ENCODE measurements at regions not wholly inside any gene's neighbourhood (a gene's known extent, or its start where the extent isn't known, plus 50 kb on each side); places are given as distances from the start of the nearest gene placed in this dataset.

DNA sequence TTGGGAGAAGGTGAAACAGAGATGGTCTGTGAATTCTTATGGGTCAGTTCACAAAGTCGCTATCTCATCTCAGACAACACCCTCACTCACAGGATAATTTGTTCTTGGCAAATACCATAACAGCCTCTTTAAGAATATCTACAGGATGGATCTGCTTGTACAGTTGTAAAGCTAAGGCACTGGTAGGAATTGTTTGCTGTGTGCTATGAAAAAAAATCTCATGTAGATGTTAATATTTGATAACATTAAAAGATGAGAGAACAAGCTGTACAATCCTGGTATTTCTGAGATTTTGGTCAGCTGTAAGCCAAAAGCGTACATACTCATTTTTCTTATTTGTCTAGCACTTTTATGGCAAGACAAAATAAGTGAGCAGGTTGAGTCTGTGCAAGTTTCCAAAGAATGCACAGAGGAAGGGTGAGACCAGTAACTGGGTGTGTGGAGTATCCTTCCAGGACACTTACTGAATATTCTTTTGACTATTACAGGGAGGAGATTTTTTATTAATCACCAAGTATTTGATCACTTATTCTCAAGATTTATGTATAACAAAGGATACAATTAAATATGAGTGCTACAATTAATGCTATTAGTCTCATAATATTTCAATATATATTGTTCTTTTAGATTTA lies 814.5 kb upstream of the MIR17HG start:
- Histone ChIP-seq H3K27ac (replicated peaks) (no peak overlapping the region), H3K4me3 (replicated peaks; ENCODE audit: insufficient read depth, low read length) (no peak overlapping the region), H3K27me3 (ENCODE audit: insufficient read depth, poor library complexity, severe bottlenecking) (no peaks in the 10 kb centered on the region)
- TF ChIP-seq GABPA (IDR thresholded peaks at IDR 0.05; ENCODE audit: low read depth) (no peak), SPI1 (IDR thresholded peaks at IDR 0.05; ENCODE audit: borderline replicate concordance, low read depth) (no peak)
- TF ChIP-seq, protein P1, sequence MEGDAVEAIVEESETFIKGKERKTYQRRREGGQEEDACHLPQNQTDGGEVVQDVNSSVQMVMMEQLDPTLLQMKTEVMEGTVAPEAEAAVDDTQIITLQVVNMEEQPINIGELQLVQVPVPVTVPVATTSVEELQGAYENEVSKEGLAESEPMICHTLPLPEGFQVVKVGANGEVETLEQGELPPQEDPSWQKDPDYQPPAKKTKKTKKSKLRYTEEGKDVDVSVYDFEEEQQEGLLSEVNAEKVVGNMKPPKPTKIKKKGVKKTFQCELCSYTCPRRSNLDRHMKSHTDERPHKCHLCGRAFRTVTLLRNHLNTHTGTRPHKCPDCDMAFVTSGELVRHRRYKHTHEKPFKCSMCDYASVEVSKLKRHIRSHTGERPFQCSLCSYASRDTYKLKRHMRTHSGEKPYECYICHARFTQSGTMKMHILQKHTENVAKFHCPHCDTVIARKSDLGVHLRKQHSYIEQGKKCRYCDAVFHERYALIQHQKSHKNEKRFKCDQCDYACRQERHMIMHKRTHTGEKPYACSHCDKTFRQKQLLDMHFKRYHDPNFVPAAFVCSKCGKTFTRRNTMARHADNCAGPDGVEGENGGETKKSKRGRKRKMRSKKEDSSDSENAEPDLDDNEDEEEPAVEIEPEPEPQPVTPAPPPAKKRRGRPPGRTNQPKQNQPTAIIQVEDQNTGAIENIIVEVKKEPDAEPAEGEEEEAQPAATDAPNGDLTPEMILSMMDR (IDR thresholded peaks at IDR 0.05; ENCODE audit: insufficient read depth, low read length), result no peak
- no peak for DNase-seq (ENCODE audit: low read depth in 1 of 2, low spot score in 1 of 2)

DNA sequence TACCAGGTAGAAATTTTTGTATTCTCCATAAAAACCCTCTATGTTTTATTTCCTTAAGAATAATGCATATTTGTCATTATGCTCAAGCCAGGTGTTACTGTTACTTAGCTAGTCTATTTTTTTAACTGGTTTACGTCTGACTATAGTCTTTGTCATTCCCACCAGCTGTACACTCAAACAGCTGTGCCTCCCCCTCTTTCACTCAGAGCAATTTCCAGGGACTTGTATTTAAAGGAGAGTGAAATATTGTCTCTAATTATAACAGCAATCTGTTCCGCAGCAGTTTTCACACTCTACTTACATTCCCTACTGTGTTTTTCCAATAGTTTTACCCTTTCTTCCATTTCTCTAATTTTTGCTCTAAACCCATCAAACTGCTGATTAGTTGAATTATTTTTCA lies 813.6 kb upstream of the MIR17HG start:
- TF ChIP-seq SPI1 (IDR thresholded peaks at IDR 0.05; ENCODE audit: borderline replicate concordance, low read depth), result no peak
- TF ChIP-seq, protein P2, sequence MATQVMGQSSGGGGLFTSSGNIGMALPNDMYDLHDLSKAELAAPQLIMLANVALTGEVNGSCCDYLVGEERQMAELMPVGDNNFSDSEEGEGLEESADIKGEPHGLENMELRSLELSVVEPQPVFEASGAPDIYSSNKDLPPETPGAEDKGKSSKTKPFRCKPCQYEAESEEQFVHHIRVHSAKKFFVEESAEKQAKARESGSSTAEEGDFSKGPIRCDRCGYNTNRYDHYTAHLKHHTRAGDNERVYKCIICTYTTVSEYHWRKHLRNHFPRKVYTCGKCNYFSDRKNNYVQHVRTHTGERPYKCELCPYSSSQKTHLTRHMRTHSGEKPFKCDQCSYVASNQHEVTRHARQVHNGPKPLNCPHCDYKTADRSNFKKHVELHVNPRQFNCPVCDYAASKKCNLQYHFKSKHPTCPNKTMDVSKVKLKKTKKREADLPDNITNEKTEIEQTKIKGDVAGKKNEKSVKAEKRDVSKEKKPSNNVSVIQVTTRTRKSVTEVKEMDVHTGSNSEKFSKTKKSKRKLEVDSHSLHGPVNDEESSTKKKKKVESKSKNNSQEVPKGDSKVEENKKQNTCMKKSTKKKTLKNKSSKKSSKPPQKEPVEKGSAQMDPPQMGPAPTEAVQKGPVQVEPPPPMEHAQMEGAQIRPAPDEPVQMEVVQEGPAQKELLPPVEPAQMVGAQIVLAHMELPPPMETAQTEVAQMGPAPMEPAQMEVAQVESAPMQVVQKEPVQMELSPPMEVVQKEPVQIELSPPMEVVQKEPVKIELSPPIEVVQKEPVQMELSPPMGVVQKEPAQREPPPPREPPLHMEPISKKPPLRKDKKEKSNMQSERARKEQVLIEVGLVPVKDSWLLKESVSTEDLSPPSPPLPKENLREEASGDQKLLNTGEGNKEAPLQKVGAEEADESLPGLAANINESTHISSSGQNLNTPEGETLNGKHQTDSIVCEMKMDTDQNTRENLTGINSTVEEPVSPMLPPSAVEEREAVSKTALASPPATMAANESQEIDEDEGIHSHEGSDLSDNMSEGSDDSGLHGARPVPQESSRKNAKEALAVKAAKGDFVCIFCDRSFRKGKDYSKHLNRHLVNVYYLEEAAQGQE (IDR thresholded peaks at IDR 0.05; ENCODE audit: insufficient replicate concordance, low read depth), result no peak
- no peak for TF ChIP-seq POLR2AphosphoS5 (IDR thresholded peaks at IDR 0.05; ENCODE audit: low read depth)
- TF ChIP-seq, protein P1 (IDR thresholded peaks at IDR 0.05; ENCODE audit: insufficient read depth, low read length), result no peak
- TF ChIP-seq GABPA (IDR thresholded peaks at IDR 0.05; ENCODE audit: low read depth), result no peak
- DNase-seq (ENCODE audit: low read depth in 1 of 2, low spot score in 1 of 2), result no peak
- Histone ChIP-seq H3K27me3 (ENCODE audit: insufficient read depth, poor library complexity, severe bottlenecking) (no peaks in the 10 kb centered on the region), H3K27ac (replicated peaks) (no peak overlapping the region), H3K4me3 (replicated peaks; ENCODE audit: insufficient read depth, low read length) (no peak overlapping the region)

DNA sequence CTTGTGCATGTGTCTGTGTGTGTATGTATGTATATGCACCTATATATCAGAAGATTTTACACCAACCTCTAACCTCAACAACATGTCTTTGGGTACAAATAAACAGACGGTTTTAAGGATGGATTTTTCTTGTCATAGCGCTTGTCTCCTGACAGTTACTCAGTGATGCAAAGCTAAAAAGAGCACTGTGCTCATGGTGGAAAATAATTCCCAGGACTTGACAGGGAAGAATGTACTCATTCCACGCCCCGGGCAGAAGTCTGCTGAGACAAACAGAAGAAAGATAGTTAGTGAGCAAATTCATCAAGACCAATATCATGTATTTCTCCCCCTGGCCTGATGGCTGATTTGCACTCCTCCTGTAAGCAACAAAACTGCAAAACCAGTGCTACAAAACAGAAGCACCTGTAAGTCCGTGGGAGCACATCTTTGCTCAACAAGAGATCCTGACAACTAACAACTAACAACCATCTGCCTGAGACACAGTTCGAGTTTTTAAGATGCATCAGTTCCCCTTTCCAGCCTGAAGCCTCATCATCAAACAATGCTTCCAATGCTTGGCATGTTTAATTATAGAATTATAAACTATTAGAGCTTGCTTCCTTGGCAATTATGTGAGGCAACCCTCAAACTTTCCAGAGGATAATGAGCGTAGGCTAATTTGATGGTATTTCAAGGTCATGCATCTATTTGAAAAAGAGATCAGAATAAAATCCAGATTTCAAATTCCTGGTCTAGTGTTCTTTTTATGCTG lies 812.7 kb upstream of the MIR17HG start:
- no peaks in the 10 kb centered on the region for H3K27me3 ChIP-seq (ENCODE audit: insufficient read depth, poor library complexity, severe bottlenecking)
- TF ChIP-seq GABPA (IDR thresholded peaks at IDR 0.05; ENCODE audit: low read depth) (no peak), SPI1 (IDR thresholded peaks at IDR 0.05; ENCODE audit: borderline replicate concordance, low read depth) (no peak), POLR2AphosphoS5 (IDR thresholded peaks at IDR 0.05; ENCODE audit: low read depth) (no peak)
- TF ChIP-seq, protein P1 (IDR thresholded peaks at IDR 0.05; ENCODE audit: insufficient read depth, low read length), result no peak
- TF ChIP-seq, protein P2 (IDR thresholded peaks at IDR 0.05; ENCODE audit: insufficient replicate concordance, low read depth), result no peak
- DNase-seq (ENCODE audit: low read depth in 1 of 2, low spot score in 1 of 2), result no peak
- no peak overlapping the region for H3K4me3 ChIP-seq (replicated peaks; ENCODE audit: insufficient read depth, low read length)
- no peak overlapping the region for H3K27ac ChIP-seq (replicated peaks)
